ENCODE measurements at regions not wholly inside any gene's neighbourhood (a gene's known extent, or its start where the extent isn't known, plus 50 kb on each side); places are given as distances from the start of the nearest gene placed in this dataset.

DNA sequence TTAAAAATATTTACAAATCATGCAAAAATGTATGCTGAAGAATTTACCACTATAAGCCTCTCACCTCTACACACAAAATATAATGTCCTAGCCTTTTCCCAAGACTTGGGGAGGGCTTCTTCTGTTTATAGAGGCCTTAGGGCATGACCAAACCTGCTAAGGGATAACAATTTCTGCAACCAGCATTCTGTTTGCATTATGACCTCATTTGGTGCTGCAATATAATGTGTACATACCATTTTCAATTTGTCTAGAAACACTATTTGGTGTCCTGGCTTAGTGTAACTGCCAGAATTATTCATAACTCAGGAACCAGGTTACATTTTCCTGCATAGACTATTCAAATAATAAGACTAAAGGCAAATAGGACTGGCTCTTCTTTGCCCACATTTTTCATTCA lies 446.6 kb upstream of the SORCS1 start:
- Histone ChIP-seq H3K4me3 (no peak overlapping the region), H3K27ac (no peak overlapping the region), H3K4me1 (no peaks in the 10 kb centered on the region), H3K27me3 (no peaks in the 10 kb centered on the region), H3K36me3 (no peaks in the 10 kb centered on the region), H3K9me3 (no peaks in the 10 kb centered on the region)
- DNase-seq (no peak), ATAC-seq (no peak)
- TF ChIP-seq, protein P1, sequence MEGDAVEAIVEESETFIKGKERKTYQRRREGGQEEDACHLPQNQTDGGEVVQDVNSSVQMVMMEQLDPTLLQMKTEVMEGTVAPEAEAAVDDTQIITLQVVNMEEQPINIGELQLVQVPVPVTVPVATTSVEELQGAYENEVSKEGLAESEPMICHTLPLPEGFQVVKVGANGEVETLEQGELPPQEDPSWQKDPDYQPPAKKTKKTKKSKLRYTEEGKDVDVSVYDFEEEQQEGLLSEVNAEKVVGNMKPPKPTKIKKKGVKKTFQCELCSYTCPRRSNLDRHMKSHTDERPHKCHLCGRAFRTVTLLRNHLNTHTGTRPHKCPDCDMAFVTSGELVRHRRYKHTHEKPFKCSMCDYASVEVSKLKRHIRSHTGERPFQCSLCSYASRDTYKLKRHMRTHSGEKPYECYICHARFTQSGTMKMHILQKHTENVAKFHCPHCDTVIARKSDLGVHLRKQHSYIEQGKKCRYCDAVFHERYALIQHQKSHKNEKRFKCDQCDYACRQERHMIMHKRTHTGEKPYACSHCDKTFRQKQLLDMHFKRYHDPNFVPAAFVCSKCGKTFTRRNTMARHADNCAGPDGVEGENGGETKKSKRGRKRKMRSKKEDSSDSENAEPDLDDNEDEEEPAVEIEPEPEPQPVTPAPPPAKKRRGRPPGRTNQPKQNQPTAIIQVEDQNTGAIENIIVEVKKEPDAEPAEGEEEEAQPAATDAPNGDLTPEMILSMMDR (IDR thresholded peaks at IDR 0.05): no peak
- TF ChIP-seq POLR2A (IDR thresholded peaks at IDR 0.05): no peak
- intact Hi-C loops (cut with DNase I): no loop called here

DNA sequence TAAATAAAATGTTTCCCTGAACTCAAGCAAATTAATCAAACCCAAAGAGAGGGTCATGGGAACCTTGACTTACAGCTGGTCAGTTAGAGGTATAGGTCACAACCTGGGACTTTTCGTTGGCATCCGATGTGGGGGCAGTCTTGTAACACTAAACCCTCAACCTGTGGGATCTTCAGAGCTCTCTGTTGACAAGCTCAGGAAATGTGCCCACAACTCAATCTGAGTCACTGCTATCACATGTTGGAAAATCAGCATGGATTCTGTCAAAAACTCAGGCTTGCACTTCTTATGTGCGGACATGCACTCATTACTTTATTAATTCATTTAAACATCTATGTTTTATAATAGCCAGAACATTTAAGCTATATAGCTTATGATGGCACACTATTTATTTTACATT lies 424.6 kb upstream of the SORCS1 start:
- Histone ChIP-seq H3K4me3 (no peak overlapping the region), H3K27ac (no peak overlapping the region)
- ATAC-seq: no peak

DNA sequence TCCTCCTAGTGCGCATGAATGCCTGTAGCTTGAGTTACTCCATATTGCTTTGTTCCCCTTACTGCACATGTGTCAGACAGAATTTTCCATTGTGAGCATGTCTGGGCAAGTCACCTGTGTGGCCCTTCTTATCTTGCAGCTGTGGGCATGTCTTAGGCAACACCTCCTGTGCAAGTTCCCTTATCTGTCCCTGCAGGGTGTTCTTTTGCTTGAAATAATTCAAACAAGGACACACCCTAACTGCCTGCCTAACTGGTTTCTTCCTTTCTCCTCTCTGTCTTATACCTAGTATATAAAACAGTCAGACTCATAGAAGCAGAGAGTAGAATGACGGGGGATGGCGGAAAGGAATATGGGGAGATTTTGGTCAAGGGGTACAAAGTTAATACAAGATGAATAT lies 421.1 kb upstream of the SORCS1 start:
- intact Hi-C loops (cut with DNase I): no loop called here
- TF ChIP-seq POLR2A (IDR thresholded peaks at IDR 0.05): no peak
- TF ChIP-seq, protein P1 (IDR thresholded peaks at IDR 0.05): no peak
- Histone ChIP-seq H3K36me3 (no peaks in the 10 kb centered on the region), H3K27me3 (no peaks in the 10 kb centered on the region), H3K4me3 (no peak overlapping the region), H3K9me3 (peaks cover 0 to 25% (median 6%) of the 10 kb centered on the region in 12 donors), H3K27ac (no peak overlapping the region), H3K4me1 (no peaks in the 10 kb centered on the region)
- WGBS, 4 donors: 89 to 95% (median 93%) methylated on average over 3 of the region's 3 CpGs
- no peak for ATAC-seq
- DNase-seq: no peak

More for the DNA sequence above, 424.6 kb upstream of the SORCS1 start:
- Histone ChIP-seq H3K4me1 (no peaks in the 10 kb centered on the region), H3K9me3 (peaks cover 0 to 25% (median 6%) of the 10 kb centered on the region in 12 donors), H3K36me3 (no peaks in the 10 kb centered on the region), H3K27me3 (no peaks in the 10 kb centered on the region)
- intact Hi-C loops (cut with DNase I): no loop called here
- 84 to 92% (median 88%) methylated on average over 3 of the region's 3 CpGs for WGBS, 4 donors
- TF ChIP-seq, protein P1 (IDR thresholded peaks at IDR 0.05): no peak
- no peak for TF ChIP-seq POLR2A (IDR thresholded peaks at IDR 0.05)
- DNase-seq: no peak

DNA sequence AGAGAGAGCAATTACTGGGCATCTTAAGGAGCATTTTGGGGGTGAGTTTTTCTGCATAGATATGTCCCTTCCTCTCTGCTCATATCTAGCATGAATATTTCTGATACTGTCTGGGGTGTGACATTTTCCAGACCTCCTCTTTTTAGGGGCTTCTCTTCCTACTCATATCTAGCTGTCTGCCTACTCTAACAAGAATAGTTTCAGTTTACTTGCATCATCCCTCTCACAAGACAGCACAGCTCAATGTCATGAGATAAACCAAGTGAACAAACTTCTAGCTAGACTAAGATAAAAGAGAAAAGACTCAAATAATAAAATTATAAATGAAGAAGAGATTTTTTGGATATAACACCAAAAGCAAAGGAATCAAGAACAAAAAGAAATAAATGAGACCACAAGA lies 419.5 kb upstream of the SORCS1 start:
- ATAC-seq: no peak
- Histone ChIP-seq H3K9me3 (peaks cover 0 to 25% (median 6%) of the 10 kb centered on the region in 12 donors), H3K4me1 (no peaks in the 10 kb centered on the region), H3K27ac (no peak overlapping the region), H3K36me3 (no peaks in the 10 kb centered on the region), H3K4me3 (no peak overlapping the region), H3K27me3 (no peaks in the 10 kb centered on the region)
- intact Hi-C loops (cut with DNase I): no loop called here
- no peak for DNase-seq
- TF ChIP-seq POLR2A (IDR thresholded peaks at IDR 0.05): no peak
- TF ChIP-seq, protein P1 (IDR thresholded peaks at IDR 0.05): no peak

All from heart left ventricle (tissue), 16 donors.